Panc1 (cell line): ENCODE measurements at regions not wholly inside any gene's neighbourhood (a gene's known extent, or its start where the extent isn't known, plus 50 kb on each side); places are given as distances from the start of the nearest gene placed in this dataset.

ENCODE experiments used
- ATAC-seq: fragments of 200-7000 bp; cut with Tn5 transposase; 2 replicates; pipeline ENCODE4 v1.9.1; 2020; ENCODE audit warnings: mild to moderate bottlenecking, moderate library complexity
- BruUV-seq: library from RNA; stranded (reverse); fragments of 400-500 nt; replicated peaks from 2 replicates; lab custom pipeline; 2021; lab: Mats Ljungman, UMichigan
- CTCF ChIA-PET: fragments of 300-600 bp; sonication (Branson Sonifier 250); formaldehyde crosslinking; loops from one replicate; lab custom pipeline; 2022; ENCODE audit warnings: antibody characterized with exemption; lab: Charles Lee
- POLR2A ChIA-PET: fragments of 300-600 bp; sonication (Branson Sonifier 250); formaldehyde crosslinking; loops from one replicate; lab custom pipeline; 2022; ENCODE audit warnings: antibody characterized with exemption; lab: Charles Lee
- DNase-seq: peaks from one replicate; pipeline ENCODE4 v3.0.0-alpha.2; 2010; ENCODE audit warnings: low read depth, low spot score
- H3K27ac ChIP-seq: 2 replicates; pipeline ENCODE4 v1.5.1; 2011; ENCODE audit warnings: mild to moderate bottlenecking, low read length, inconsistent platforms
- H3K27me3 ChIP-seq: fragments of 200-500 bp; sonication (Bioruptor generic); 2 replicates; pipeline ENCODE4 v1.6.0; 2014; ENCODE audit warnings: low read length, inconsistent platforms; ENCODE audit not compliant: control insufficient read depth, insufficient read depth
- H3K36me3 ChIP-seq: fragments of 200-500 bp; sonication (Bioruptor generic); 2 replicates; pipeline ENCODE4 v1.5.1; 2014; ENCODE audit warnings: inconsistent platforms, mild to moderate bottlenecking, low read length, moderate library complexity; ENCODE audit not compliant: control insufficient read depth, insufficient read depth
- H3K4me1 ChIP-seq: 2 replicates; pipeline ENCODE4 v1.5.1; 2011; ENCODE audit warnings: inconsistent platforms, mild to moderate bottlenecking, low read length, moderate library complexity; ENCODE audit not compliant: control insufficient read depth, insufficient read depth
- H3K4me3 ChIP-seq, 2 experiments: 2 replicates each; pipeline ENCODE4 v1.5.1; 2011 to 2012; ENCODE audit warnings: low read depth in 2 of 2, low read length in 2 of 2, mild to moderate bottlenecking in 2 of 2, inconsistent platforms in 1 of 2, moderate library complexity in 1 of 2
- H3K9me3 ChIP-seq: fragments of 200-500 bp; sonication (Bioruptor generic); 2 replicates; pipeline ENCODE4 v1.5.1; 2014; ENCODE audit warnings: low read depth, mild to moderate bottlenecking, inconsistent platforms, low read length, moderate library complexity; ENCODE audit not compliant: control insufficient read depth, insufficient read depth
- POLR2AphosphoS5 ChIP-seq: IDR thresholded peaks from 2 replicates; pipeline ENCODE4 v1.6.1; 2012; ENCODE audit warnings: mild to moderate bottlenecking, low read depth, low read length, moderate library complexity
- REST ChIP-seq, 2 experiments: IDR thresholded peaks; 2 replicates each; pipeline ENCODE4 v1.6.1; 2011 to 2012; ENCODE audit warnings: low read depth in 2 of 2, control low read depth in 1 of 2, low read length in 1 of 2, mild to moderate bottlenecking in 1 of 2, moderate library complexity in 1 of 2; ENCODE audit not compliant: insufficient read depth in 1 of 2
- in situ Hi-C: cut with HindIII; loops from 2 replicates; pipeline ENCODE4 v1.10.0; 2016; ENCODE audit warnings: low sequenced_read_pairs, low pct_unique_long_range_greater_than_20kb
- intact Hi-C: fragments of 100-400 bp; cut with micrococcal nuclease; formaldehyde crosslinking; loops from one replicate; pipeline ENCODE4 v1.10.0; 2022; ENCODE audit not compliant: unreplicated experiment

- DNase-seq = no peak
- H3K36me3 ChIP-seq = no peaks in the 10 kb centered on the region
- in situ Hi-C loops = no loop called here
- CTCF ChIA-PET = no interaction called here
- no peak overlapping the region for H3K27ac ChIP-seq
- POLR2A ChIA-PET = no interaction called here
- no peak for TF ChIP-seq POLR2AphosphoS5
- no peaks in the 10 kb centered on the region for H3K9me3 ChIP-seq
- no peak overlapping the region for H3K4me3 ChIP-seq
- ATAC-seq = no peak
- intact Hi-C loops = no loop called here
- BruUV-seq = no TSS peak
- no peaks in the 10 kb centered on the region for H3K4me1 ChIP-seq
- no peaks in the 10 kb centered on the region for H3K27me3 ChIP-seq
Observed at GRCh38 chr4:85113706-85114105, 147.2 kb upstream of the WDFY3 start.

- Histone ChIP-seq H3K4me3 (no peak overlapping the region), H3K4me1 (no peaks in the 10 kb centered on the region), H3K27me3 (no peaks in the 10 kb centered on the region), H3K9me3 (no peaks in the 10 kb centered on the region), H3K27ac (no peak overlapping the region), H3K36me3 (no peaks in the 10 kb centered on the region)
- BruUV-seq = no TSS peak
- ChIA-PET POLR2A (no interaction called here), CTCF (no interaction called here)
- no peak for TF ChIP-seq REST (IDR thresholded peaks at IDR 0.05; ENCODE audit: insufficient read depth in 1 of 2, low read depth in 2 of 2, low read length in 1 of 2)
- intact Hi-C loops (no loop called here), in situ Hi-C loops (no loop called here)
- no peak for ATAC-seq
- DNase-seq = no peak
Observed at GRCh38 chr4:85114526-85114925, 148.0 kb upstream of the WDFY3 start.

GRCh38 chr4:85116008-85116407 is 149.5 kb upstream of the WDFY3 start:
- Histone ChIP-seq H3K9me3 (no peaks in the 10 kb centered on the region), H3K4me1 (no peaks in the 10 kb centered on the region), H3K4me3 (no peak overlapping the region), H3K36me3 (no peaks in the 10 kb centered on the region), H3K27me3 (no peaks in the 10 kb centered on the region), H3K27ac (no peak overlapping the region)
- no peak for TF ChIP-seq REST (IDR thresholded peaks at IDR 0.05; ENCODE audit: insufficient read depth in 1 of 2, low read depth in 2 of 2, low read length in 1 of 2)
- CTCF ChIA-PET = no interaction called here
- in situ Hi-C loops (no loop called here), intact Hi-C loops (no loop called here)
- no peak for ATAC-seq
- no TSS peak for BruUV-seq
- POLR2A ChIA-PET = no interaction called here
- DNase-seq = no peak
